ENCODE measurements at regions not wholly inside any gene's neighbourhood (a gene's known extent, or its start where the extent isn't known, plus 50 kb on each side); places are given as distances from the start of the nearest gene placed in this dataset.
A peak's percentile ranks its signal among the peaks of the same experiment; 100 is the strongest.

DNA sequence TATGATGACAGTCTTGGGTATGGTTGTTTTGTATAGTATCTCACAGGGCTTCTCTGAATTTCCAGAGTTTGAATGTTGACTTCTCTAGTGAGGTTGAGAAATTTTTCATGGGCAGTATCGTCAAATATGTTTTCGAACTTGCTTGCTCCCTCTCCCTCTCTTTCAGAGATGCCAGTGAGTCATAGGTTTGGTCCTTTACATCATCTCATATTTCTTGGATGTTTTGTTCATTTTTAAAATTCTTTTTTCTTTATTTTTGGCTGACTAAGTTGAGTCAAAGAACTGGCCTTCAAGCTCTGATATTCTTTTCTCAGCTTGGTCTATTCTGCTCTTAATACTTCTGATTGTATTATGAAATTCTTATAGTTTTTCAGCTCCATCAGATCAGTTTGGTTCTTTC lies 282.3 kb upstream of the NECTIN3 start:
- no peak for DNase-seq

DNA sequence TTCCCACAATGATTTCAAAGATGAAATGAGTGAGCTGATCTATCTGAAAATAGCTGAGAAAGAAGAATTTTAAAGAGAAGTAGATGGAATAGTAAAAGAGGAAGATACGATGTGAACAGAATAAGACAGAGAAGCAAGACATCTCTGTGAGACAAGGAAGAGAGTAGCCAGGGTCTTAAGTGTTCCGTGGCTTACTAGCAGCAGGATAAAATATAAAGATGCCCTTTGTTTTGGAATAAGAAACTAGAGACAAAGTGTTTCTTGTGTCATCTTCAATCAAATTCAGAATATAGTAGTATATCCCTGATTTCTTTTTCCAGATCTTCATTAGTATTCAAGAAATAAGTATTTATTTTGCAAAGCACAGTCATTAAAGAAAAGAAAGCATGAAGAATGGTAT lies 281.0 kb upstream of the NECTIN3 start:
- DNase-seq, result no peak

DNA sequence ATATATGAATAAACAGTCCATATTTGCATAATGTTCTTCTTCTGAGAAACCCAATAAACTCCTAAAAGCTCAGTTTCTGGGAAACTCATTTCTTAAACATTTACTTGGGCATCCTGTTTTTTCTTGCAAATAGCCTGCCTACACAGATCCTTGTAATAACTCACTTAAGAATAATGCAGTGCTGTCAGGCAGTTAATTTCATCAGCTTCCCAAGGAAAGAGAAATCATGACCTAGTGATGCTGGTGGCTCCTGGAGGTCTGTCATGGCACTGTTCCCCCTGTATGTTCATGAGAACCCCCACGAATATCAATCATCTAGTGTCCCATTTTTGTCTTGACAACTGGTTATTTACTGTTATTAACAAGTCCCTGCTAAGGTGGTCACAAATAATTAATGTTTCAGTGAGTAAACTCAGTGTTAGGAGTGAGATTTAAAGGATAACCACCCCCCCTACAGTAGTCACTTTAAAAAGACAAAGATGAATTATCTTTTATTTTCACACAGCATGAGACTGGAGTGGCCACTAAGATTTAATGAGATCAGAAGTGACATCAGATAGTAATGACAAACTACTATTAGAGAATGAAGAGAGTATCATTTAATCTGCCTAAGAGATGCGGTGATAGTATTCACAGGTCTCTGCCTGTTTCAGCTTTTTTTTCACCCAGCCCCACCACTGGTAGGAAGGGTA lies 279.5 kb upstream of the NECTIN3 start:
- no peak for DNase-seq

DNA sequence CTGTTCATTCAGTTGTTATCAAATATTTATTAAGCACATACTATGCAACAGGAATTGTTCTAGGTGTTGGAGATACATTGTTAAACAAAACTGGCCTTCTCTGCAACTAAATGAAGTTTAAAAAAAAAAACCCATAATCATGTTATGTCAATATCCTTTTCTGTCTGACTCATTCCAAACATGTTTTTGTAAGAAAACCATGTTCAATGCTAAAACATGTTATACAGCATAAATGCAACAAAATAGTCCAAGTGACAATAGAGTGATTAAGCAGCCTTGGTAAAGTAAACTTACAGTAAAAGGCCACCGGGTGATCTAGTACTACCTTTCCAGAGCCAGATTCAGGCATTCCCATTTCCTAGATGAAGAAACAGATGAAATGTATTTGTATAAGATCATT lies 278.0 kb upstream of the NECTIN3 start:
- no peak for DNase-seq

DNA sequence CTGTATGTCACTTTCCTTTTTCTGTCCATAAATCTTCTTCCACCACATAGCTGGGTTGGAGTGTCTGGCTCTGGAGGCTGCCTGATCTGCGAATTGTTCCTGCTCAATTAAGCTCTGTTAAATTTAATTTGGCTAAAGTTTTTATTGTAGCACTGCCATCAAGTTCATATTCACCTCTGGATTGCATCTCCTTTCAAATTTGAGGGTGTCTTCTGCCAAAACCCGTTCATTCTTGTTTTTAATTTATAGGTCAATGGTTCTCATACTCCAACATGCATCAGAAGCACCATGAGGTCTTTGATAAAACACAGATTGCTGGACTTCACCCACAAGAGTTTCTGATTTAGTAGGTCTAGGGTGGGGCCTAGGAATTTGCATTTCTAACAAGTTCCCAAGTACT lies 276.5 kb upstream of the NECTIN3 start:
- DNase-seq, result no peak

DNA sequence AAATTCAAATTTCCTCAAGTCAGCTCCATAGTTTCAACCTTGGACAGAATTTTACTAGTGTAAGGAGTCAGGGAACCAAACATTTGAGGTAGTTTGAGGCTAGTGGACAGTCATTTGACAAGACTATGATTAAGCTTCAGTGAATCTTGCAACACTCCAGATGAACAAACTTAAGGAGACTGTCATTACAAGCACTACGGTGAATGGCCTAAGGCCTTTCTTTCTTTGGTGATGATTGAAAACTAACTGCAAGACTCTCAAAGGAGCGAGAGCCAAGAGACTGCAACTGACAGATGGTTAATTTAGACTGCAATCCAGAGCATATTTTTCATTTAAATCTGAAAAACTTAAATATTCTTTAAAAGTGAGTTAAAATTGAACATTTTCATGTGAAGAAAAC lies 272.3 kb upstream of the NECTIN3 start:
- DNase-seq, result no peak

DNA sequence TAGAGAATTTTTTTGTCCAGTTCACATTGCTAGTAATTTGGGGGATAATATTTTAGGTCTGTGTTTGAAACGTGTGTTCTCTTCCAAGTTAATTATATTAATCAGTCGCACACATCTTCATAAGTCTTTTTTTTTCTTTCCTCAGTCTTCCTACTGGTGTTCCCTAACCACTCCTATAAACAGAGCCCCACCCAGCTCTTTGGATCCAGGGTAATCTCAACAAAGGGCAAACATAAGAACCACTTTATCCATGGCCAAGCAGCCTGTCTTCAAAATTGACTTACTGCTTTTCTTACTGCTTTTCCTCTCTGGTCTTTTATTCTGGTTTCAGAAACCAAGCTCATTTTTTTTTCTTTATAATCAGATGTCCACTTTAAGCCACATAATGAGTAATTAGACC lies 266.8 kb upstream of the NECTIN3 start:
- no peak for DNase-seq

DNA sequence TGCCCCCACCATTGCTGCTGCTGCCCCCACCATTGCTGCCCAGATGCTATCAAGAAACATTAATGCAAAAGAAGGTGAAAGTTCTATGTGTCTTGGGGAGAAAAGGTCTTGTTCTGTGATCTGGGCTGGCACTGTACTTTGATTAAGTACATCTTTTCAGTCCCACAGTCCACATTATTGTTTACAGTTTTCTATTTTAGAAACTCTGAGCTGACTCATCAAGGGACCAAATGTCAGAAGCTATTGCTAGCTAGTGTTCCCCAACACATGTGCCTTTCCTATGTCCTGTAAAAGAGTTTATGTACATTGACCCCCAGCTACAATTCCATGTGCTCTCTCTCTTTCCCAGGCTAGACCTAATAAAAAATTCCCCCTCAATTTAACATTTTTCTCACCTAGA lies 264.7 kb upstream of the NECTIN3 start:
- DNase-seq, result no peak

DNA sequence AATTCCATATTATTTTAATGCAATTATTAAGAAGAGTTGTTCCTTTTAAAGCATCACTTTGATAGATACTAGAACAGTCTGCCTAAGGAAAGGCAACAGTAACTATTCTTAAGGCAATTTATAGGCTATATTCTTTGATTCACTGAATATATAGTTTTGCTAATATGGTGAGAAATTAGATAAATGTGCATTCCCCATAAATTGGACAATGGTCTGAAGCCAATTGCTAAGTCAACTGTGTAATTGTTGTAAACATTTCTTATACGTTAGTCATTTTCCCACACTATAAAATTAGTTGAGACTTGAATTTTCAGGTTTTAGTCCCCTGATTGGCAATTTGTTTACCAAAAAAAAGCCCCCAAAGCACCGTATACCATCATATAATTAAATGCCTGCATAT lies 263.0 kb upstream of the NECTIN3 start:
- DNase-seq, result no peak

DNA sequence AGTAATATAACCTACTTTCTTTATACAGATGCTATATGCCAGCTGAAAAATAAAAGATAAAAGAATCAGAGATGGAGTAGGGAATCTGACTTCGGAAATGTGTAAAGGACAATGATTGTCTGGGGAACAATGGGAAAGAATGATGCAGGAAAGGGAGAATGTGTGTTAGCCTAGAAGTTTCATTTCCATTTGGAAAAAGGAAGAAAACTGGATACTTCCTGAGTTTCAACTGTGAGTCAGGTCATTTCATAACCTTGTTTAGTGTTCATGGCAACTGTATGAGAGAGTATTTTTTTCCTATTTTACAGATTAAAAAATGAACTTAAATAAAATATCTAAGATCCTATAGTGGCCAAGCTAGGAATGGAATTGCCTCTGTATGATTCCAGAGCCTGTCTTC lies 261.3 kb upstream of the NECTIN3 start:
- DNase-seq, result no peak

DNA sequence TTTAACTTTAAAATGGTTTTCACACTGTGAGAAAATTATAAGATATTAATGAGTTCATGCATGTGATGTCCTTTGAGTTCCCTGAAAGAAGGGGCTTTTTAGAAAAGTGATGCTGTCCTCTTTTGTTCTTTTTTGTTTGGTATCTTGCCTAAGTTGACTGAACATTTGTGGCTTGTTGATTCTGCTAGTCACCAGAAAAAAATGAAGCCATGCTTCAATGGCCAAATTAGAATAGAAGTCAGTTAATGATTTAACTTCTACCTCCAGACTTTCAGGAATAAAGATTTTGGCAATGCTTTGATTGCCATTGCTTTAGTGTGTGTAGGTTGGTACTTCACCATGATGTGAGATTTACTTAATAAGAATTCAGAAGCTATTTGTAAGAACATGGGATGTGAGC lies 260.6 kb upstream of the NECTIN3 start:
- no peak for DNase-seq

DNA sequence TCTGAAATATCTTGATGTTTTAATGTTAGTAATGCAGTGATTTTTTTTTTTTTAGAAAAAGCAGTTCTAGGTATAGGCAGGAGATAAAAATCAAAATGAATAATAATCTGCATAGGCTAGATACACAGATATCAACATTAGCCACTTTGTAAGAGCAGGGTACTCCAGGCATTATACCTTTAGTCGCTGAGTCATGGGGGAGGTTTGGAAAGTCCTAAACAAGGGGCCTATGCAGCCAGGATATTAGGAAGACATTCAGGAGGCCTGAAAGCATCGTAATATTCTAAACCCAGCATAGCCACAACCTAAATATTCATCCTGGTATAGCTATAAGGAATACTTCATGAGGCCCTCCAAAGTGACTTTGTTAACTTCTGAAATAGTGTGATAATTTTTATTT lies 258.1 kb upstream of the NECTIN3 start:
- DNase-seq, result no peak

DNA sequence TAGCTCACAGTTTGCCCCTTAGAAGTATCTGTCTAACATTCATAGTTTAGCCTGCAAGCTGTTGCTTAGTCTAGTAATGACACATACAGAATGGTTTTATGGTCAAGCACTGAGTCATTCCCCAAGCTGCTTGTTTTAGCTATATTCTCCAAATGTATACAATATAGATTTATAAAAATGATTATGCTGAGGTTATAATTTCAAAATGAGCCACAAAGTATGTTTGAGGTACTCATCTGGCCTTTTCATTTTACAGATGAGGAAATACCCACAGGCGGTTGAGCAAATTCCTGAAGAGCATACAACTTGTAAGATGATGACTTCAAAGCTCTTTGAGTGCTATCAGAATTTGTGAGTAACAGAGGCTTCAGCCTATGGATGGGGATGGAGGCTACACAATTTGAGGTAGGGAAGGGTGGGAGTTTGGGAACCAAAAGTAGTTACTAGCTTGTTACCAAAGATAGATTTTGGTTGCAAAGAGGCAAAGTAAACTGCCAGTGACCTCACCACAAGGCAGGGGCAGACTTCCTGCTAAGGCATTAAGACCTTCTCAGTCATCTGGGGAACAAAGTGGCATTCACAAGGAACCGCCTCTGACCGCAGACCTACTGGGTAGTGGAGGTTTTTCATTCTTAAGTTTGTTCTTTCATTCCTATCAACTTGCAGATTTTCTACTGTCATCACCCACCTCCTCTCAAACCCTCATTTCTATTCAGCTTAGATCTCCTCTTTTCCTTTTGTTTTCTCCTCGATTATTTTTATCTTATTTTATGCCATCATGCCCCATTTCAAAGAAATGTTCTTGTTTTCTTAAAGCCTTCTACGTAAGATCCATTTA lies 257.2 kb upstream of the NECTIN3 start:
- no peak for DNase-seq

DNA sequence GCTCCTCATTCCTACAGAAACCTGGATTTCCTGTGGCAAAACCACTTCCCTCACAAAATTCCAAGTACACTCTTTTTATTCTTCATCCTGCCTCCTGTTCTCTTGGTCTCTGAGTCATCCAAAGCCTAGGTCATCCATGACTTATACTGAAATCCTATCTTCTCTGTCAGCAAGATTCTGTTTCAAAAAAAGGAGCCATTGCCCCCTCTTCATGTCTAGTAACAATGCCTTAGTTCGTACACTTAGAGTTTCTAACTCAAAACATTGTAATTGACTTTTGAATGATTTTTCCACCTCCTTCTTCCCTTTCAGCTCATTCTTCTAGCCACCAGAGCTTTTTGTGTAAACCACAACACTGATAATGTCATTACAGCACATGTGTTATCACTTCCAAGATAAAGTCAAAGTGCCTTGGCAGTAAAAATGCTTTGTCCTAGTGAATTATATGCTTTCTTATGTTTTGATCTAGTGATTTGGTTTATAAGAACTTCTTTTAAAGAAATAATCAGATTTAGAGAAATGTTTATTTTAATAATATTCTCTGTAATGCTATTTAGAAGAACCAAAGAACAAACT lies 256.5 kb upstream of the NECTIN3 start:
- DNase-seq, result no peak

DNA sequence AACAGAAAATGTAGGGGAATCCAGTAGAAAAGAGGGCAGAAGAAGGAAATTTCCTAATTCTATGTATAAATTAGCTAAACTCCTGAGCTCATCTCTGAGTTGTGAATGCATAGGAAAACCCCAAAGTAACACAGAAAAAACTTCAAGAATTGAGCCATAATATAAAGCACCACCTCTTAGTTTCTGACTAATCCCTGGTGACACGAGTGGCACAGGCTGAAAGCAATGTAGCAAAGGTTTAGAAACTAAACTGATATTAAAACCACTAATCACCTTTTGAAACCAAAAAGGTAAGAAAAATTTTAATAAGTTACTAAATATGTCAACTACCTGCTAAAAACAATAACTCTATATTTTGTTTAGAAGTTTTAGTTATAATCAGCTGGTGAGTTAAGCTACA lies 255.6 kb upstream of the NECTIN3 start:
- no peak for DNase-seq

DNA sequence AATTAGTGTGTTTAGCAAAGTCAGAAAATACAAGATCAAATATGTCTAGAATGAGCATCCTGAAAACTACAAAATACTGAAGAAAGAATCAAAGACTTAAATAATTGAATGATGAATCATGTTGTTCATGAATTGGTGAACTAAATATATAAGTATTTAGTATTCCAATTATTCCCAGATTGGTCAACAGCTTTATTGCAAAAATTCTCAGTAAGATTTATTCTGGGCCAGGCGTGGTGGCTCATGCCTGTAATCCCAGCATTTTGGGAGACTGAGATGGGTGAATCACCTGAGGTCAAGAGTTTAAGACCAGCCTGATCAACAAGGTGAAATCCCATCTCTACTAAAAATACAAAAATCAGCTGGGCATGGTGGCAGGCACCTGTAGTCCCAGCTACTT lies 250.0 kb upstream of the NECTIN3 start:
- DNase-seq, result no peak

DNA sequence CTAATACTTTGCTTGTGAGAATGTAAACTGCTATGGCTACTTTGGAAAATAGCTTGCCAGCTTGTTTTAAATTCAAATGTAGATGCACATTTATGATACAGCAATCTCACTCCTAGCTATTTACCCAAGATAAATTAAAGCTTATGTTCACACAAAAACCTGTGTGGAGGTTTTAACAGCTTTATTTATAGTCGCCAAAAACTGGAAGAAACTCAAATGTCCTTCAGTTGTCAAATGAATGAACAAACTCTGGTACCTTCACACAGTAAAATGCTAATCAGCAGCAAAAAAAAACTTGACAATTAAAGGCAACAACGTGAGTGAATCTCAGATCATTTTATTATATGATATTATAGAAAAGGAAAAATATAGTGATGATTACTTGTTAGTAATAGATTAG lies 248.6 kb upstream of the NECTIN3 start:
- no peak for DNase-seq

DNA sequence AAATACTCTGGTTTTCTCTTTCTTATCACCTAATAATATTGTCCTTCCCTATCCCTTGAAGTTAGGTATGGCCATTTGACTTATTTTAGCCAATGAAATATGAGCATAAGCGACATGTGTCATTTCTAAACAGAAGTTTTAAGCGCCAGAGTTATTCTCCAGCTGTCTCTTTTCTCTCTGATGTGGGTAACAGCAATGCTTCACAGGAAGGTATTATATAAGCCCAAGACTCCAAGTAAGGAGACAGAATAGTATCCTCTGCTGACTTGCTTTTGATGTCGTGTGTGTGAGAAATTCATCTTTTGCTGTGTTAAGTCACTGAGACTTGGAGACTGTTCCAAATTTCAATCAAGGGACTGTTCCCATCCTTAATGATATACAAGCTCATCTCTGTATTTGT lies 224.6 kb upstream of the NECTIN3 start:
- DNase-seq, result no peak

DNA sequence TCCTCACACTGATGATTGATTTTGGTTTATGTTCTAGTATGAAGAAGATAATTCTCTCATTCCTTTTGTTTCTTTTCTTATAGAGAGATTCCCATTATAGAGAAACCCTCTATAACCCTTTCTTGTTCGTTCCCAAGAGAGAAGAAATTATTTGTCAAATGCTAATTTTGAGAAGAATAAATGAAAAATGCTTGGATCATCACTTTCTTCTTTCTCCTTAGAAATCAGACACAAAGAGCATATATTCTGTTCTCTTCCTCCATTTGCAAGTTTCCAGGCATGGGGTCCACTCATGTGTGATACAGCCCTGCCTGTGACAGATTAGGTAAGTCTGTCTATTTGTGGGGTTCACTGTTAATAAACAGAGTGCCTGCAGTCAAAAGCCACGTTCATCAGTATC lies 222.6 kb upstream of the NECTIN3 start:
- no peak for DNase-seq

DNA sequence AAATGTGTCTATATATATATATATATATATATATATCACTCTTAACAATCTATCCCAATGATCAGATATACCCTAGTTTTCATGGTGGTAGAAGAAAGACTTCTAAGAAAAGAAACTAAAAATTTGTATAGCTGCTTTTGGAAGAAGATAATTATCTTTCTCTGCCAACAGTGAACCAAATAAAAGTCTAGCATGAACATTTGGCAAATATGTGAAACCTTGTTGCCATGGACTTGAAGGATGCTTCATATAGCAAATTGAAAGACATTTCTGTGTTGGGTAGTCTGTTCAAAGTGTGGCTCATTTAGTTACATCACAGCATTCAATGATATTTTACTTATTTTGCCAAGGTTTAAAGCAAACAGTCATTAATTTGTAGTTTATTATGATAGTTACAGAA lies 219.9 kb upstream of the NECTIN3 start:
- no peak for DNase-seq

DNA sequence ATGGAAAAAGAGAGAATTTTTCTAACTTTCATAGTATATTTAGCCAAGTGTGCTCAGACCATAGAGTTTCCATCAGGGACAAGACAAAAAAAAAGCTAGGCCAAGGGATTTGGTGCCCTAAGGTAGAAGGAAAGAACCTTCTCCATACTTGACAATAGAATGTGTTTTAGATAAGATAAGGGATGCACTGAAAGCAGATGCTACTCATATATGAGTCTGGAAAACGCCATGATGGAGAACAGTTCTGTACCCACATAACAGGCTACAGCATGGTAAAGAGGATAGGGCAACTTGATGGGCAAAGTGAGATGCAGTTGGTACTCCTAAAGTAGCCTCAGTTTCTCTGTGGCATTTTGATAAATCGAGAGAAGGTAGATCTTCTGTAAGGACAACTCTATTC lies 216.4 kb upstream of the NECTIN3 start:
- DNase-seq, result no peak

DNA sequence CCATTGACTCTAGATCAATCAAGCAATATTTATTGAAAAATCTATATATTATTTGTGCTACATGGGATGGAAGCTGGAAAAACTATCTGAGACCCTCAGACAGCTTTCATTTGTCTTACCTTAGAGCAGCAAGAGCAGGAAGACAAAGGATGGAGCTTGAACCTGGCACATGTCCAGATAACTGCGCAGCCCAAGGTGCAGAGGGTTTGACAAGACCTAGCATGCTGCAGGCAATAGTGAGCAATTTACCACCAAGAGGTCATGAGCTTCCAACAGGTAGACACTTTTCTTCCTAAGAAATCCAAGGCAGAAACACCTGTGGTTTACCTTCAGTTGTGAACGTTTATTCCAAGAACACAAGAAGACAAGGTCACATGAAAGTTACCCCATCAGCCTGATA lies 214.7 kb upstream of the NECTIN3 start:
- no peak for DNase-seq

DNA sequence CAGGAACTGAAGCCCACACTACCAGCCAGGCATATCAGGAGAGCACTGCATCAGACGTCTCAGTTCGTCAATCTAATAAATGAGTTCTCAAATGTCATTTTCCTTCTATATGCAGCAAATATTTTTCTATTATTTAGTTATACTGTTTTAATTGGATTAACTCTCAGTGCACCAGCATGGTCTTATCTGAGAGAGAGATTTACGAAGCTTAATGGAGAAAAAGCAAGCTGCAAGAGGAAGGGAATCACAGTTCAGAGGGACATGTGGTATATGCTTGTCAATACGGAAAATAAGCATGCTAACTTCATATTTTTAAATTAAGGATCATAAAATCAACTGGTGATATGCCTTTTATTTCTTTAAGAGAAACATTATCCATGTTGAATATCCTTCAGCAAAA lies 213.1 kb upstream of the NECTIN3 start:
- peak; percentile 31 for DNase-seq

DNA sequence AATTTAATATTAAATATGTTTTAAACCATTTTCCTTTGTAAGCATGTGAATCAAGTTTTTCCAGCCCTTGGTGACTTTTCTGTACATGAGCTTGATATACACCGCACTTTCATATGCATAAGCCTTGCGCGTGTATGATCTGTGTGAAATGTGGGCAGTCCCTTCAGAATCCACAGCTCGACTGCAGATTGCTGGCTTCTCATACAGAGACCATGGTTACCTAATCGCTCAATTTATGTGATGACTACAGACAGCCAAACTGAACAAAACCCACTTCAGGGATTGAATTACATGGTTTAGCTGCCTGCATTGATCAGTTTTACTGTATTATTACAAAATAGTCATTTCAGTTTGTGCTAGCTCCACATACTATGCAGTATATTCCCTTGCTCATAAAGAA lies 212.3 kb upstream of the NECTIN3 start:
- DNase-seq, result peak; percentile 33

DNA sequence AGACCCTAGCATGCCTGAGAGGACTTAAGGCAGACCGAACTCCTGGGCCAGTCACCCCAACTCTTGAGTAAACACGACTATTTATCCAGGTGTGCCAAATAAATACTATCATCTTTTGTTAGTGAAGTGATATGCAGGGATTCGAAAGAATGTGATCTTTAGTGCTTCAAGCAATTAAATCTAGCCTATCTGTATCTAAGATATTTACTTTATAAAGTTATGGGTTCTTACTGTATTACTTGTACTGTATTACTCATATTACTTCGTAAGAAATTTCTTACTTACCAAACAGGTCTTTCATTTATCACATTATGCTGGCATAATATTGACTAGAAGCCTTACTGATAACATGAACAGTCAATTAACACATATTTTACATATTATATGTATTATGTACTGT lies 211.6 kb upstream of the NECTIN3 start:
- no peak for DNase-seq

Measured in NCI-H82 (cell line).